WTC11 (cell line): ENCODE measurements at regions not wholly inside any gene's neighbourhood (a gene's known extent, or its start where the extent isn't known, plus 50 kb on each side); places are given as distances from the start of the nearest gene placed in this dataset.

Source experiments
- ATAC-seq: fragments of 200-7000 bp; cut with Tn5 transposase; 2 replicates; pipeline ENCODE4 v1.10.0; 2021; ENCODE audit warnings: mild to moderate bottlenecking, moderate library complexity
- CTCF ChIA-PET: fragments of 300-600 bp; sonication (Branson Sonifier 250); formaldehyde crosslinking; loops from one replicate; lab custom pipeline; 2021; ENCODE audit warnings: antibody characterized with exemption; lab: Charles Lee
- POLR2A ChIA-PET: fragments of 350-600 bp; sonication (Branson Sonifier 250); formaldehyde crosslinking; loops from one replicate; lab custom pipeline; 2021; ENCODE audit warnings: antibody characterized with exemption; lab: Charles Lee
- DNase-seq: peaks from one replicate; pipeline ENCODE4 v3.0.0; 2021; ENCODE audit warnings: low spot score
- H3K27ac Mint-ChIP-seq: 2 replicates; pipeline ENCODE4 v1.8.0; 2021; ENCODE audit warnings: mixed read lengths
- H3K27me3 Mint-ChIP-seq: 2 replicates; pipeline ENCODE4 v1.8.0; 2021; ENCODE audit warnings: low read depth, mild to moderate bottlenecking, moderate library complexity, mixed read lengths
- H3K36me3 Mint-ChIP-seq: 2 replicates; pipeline ENCODE4 v1.8.0; 2021; ENCODE audit warnings: mixed read lengths
- H3K4me1 Mint-ChIP-seq: 2 replicates; pipeline ENCODE4 v1.8.0; 2022; ENCODE audit warnings: mixed read lengths
- H3K4me3 Mint-ChIP-seq: 2 replicates; pipeline ENCODE4 v1.8.0; 2021; ENCODE audit warnings: mild to moderate bottlenecking, moderate library complexity, mixed read lengths
- H3K9me3 Mint-ChIP-seq: 2 replicates; pipeline ENCODE4 v1.8.0; 2021; ENCODE audit warnings: mixed read lengths
- ARID4B ChIP-seq: sonication (generic); formaldehyde crosslinking; IDR thresholded peaks from 2 replicates; pipeline ENCODE4 v1.8.0; 2023; ENCODE audit warnings: missing genetic modification reagents, mild to moderate bottlenecking, borderline replicate concordance
- EMX1 ChIP-seq: fragments of 250-450 bp; sonication (Bioruptor Pico); IDR thresholded peaks from 2 replicates; pipeline ENCODE4 v1.8.0; 2021; ENCODE audit warnings: mild to moderate bottlenecking
- FOXJ3 ChIP-seq: sonication (generic); formaldehyde crosslinking; IDR thresholded peaks from 2 replicates; pipeline ENCODE4 v1.9.0; 2021; ENCODE audit warnings: missing genetic modification reagents, mild to moderate bottlenecking, borderline replicate concordance
- GTF2I ChIP-seq: fragments of 250-450 bp; sonication (Bioruptor Pico); conservative IDR thresholded peaks from 2 replicates; pipeline ENCODE4 v1.4.0; 2021; ENCODE audit warnings: mild to moderate bottlenecking
- IRF2 ChIP-seq: sonication (generic); formaldehyde crosslinking; IDR thresholded peaks from 2 replicates; pipeline ENCODE4 v1.8.0; 2022; ENCODE audit warnings: low read depth, missing genetic modification reagents, borderline replicate concordance
- JAZF1 ChIP-seq: fragments of 250-450 bp; sonication (Bioruptor Pico); IDR thresholded peaks from 2 replicates; pipeline ENCODE4 v1.9.0; 2021; ENCODE audit warnings: moderate library complexity, mild to moderate bottlenecking, inconsistent platforms
- SMAD4 ChIP-seq: sonication (generic); formaldehyde crosslinking; IDR thresholded peaks from 2 replicates; pipeline ENCODE4 v1.8.0; 2022; ENCODE audit warnings: mild to moderate bottlenecking, missing genetic modification reagents
- TEAD4 ChIP-seq: sonication (generic); formaldehyde crosslinking; IDR thresholded peaks from 2 replicates; pipeline ENCODE4 v1.8.0; 2022; ENCODE audit warnings: mild to moderate bottlenecking, missing genetic modification reagents
- ZNF219 ChIP-seq: sonication (generic); formaldehyde crosslinking; IDR thresholded peaks from 2 replicates; pipeline ENCODE4 v1.8.0; 2023; ENCODE audit warnings: missing genetic modification reagents, mild to moderate bottlenecking, borderline replicate concordance
- ZSCAN18 ChIP-seq: fragments of 250-450 bp; sonication (Bioruptor Pico); IDR thresholded peaks from 2 replicates; pipeline ENCODE4 v2.1.2; 2022; ENCODE audit warnings: mild to moderate bottlenecking, moderate library complexity
- TF ChIP-seq, protein P1 (sequence below): sonication (generic); formaldehyde crosslinking; IDR thresholded peaks from 2 replicates; pipeline ENCODE4 v1.8.0; 2023; ENCODE audit warnings: mild to moderate bottlenecking, missing genetic modification reagents
- TF ChIP-seq, protein P2 (sequence below): fragments of 250-450 bp; sonication (Bioruptor Pico); IDR thresholded peaks from 2 replicates; pipeline ENCODE4 v1.9.0; 2021; ENCODE audit warnings: mild to moderate bottlenecking

DNA sequence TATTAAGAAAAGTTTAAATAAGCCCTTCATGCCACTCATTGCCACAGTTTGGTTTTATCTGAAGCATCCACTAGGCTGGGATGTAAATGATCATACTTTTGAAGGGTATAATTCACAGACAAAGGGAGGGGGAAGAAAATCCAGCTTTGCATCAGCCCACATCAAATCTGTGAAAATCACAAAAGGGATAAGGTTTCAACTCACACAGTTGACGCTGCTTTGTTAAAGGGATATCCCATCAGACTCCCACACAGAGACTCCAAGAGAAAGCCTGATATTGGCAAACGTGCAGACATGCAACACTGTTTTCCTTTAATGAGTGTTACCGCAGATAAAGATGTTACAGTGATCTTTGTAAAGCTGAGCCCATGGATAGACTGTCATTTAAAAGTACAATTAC is 602.9 kb downstream of the TLE1 start (continued):
- TF ChIP-seq ZSCAN18 (CRISPR knock-in tag) (no peak), ARID4B (CRISPR knock-in tag) (no peak), TEAD4 (no peak), FOXJ3 (CRISPR knock-in tag) (no peak), SMAD4 (CRISPR knock-in tag) (no peak)

- no peaks in the 10 kb centered on the region for H3K27me3 Mint-ChIP-seq
- H3K4me1 Mint-ChIP-seq = peaks cover 9% of the 10 kb centered on the region
- H3K9me3 Mint-ChIP-seq = no peaks in the 10 kb centered on the region
- DNase-seq = no peak
- no peak for TF ChIP-seq GTF2I (CRISPR knock-in tag)
- TF ChIP-seq JAZF1 = no peak
- TF ChIP-seq, protein P1, sequence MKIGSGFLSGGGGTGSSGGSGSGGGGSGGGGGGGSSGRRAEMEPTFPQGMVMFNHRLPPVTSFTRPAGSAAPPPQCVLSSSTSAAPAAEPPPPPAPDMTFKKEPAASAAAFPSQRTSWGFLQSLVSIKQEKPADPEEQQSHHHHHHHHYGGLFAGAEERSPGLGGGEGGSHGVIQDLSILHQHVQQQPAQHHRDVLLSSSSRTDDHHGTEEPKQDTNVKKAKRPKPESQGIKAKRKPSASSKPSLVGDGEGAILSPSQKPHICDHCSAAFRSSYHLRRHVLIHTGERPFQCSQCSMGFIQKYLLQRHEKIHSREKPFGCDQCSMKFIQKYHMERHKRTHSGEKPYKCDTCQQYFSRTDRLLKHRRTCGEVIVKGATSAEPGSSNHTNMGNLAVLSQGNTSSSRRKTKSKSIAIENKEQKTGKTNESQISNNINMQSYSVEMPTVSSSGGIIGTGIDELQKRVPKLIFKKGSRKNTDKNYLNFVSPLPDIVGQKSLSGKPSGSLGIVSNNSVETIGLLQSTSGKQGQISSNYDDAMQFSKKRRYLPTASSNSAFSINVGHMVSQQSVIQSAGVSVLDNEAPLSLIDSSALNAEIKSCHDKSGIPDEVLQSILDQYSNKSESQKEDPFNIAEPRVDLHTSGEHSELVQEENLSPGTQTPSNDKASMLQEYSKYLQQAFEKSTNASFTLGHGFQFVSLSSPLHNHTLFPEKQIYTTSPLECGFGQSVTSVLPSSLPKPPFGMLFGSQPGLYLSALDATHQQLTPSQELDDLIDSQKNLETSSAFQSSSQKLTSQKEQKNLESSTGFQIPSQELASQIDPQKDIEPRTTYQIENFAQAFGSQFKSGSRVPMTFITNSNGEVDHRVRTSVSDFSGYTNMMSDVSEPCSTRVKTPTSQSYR (CRISPR knock-in tag) = no peak
- TF ChIP-seq, all 79 proteins: peak for 0
- no peak overlapping the region for H3K4me3 Mint-ChIP-seq
- ChIA-PET CTCF (no interaction called here), POLR2A (no interaction called here)
- no peak for ATAC-seq
- H3K36me3 Mint-ChIP-seq = no peaks in the 10 kb centered on the region
- H3K27ac Mint-ChIP-seq = no peak overlapping the region
These were observed 605.4 kb downstream of the TLE1 start for GRCh38 chr9:81083854-81084512.

- no peaks in the 10 kb centered on the region for H3K36me3 Mint-ChIP-seq
- POLR2A ChIA-PET = interaction anchor here (0.5 kb wide), 1 partner anchor 21 kb away, joined by 5 read pairs; no protein-coding TSS in a partner anchor
- no peak overlapping the region for H3K4me3 Mint-ChIP-seq
- ATAC-seq (peak; percentile 99), DNase-seq (peak; percentile 15)
- peaks cover 9% of the 10 kb centered on the region for H3K4me1 Mint-ChIP-seq
- H3K27ac Mint-ChIP-seq = no peak overlapping the region
- CTCF ChIA-PET = no interaction called here
- no peaks in the 10 kb centered on the region for H3K27me3 Mint-ChIP-seq
- TF ChIP-seq ZNF219 (CRISPR knock-in tag) (no peak), IRF2 (CRISPR knock-in tag) (no peak), FOXJ3 (CRISPR knock-in tag) (no peak), EMX1 (CRISPR knock-in tag) (no peak)
- TF ChIP-seq, protein P2, sequence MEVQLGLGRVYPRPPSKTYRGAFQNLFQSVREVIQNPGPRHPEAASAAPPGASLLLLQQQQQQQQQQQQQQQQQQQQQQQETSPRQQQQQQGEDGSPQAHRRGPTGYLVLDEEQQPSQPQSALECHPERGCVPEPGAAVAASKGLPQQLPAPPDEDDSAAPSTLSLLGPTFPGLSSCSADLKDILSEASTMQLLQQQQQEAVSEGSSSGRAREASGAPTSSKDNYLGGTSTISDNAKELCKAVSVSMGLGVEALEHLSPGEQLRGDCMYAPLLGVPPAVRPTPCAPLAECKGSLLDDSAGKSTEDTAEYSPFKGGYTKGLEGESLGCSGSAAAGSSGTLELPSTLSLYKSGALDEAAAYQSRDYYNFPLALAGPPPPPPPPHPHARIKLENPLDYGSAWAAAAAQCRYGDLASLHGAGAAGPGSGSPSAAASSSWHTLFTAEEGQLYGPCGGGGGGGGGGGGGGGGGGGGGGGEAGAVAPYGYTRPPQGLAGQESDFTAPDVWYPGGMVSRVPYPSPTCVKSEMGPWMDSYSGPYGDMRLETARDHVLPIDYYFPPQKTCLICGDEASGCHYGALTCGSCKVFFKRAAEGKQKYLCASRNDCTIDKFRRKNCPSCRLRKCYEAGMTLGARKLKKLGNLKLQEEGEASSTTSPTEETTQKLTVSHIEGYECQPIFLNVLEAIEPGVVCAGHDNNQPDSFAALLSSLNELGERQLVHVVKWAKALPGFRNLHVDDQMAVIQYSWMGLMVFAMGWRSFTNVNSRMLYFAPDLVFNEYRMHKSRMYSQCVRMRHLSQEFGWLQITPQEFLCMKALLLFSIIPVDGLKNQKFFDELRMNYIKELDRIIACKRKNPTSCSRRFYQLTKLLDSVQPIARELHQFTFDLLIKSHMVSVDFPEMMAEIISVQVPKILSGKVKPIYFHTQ = no peak
- no peaks in the 10 kb centered on the region for H3K9me3 Mint-ChIP-seq
These were observed 606.3 kb downstream of the TLE1 start for GRCh38 chr9:81083067-81083466.
